ENCODE measurements at regions not wholly inside any gene's neighbourhood (a gene's known extent, or its start where the extent isn't known, plus 50 kb on each side); places are given as distances from the start of the nearest gene placed in this dataset.

DNA sequence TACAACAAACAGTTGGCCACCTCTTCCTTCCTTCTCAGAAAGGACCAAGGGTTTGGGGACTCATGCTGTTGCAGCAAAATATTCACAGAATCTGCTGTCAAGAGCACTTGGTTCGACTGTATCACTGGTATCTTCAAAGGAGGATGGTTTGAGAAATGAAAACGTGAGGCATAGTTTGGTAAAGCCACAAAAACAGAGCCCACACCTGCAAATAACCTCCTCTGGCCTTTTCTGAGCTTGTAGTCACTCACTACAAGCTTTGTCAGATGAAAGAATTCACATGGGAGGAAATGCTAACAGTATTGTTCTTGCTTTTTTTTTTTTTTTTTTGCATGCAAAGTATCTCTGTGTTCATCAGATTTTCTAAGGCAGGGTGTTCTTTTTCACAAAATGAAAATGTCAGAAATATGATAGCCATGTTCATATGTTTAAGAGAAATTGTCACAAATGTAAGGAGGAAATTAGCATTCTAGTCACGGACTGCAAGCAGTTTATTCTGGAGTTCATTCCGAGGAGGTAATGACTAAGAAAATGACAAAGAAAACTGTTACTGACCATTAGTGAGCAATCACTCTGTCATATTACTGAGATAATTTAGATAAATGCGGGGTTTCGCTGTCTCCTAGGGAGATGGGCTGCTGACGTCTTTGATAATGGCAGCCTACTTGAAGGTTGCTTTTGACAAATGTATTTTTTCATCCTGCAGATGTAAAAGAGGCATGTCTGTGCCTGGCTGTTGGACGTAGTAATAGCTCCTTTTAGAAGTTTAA is 117.8 kb upstream of the MYO3A start:
- TF ChIP-seq, protein P1, sequence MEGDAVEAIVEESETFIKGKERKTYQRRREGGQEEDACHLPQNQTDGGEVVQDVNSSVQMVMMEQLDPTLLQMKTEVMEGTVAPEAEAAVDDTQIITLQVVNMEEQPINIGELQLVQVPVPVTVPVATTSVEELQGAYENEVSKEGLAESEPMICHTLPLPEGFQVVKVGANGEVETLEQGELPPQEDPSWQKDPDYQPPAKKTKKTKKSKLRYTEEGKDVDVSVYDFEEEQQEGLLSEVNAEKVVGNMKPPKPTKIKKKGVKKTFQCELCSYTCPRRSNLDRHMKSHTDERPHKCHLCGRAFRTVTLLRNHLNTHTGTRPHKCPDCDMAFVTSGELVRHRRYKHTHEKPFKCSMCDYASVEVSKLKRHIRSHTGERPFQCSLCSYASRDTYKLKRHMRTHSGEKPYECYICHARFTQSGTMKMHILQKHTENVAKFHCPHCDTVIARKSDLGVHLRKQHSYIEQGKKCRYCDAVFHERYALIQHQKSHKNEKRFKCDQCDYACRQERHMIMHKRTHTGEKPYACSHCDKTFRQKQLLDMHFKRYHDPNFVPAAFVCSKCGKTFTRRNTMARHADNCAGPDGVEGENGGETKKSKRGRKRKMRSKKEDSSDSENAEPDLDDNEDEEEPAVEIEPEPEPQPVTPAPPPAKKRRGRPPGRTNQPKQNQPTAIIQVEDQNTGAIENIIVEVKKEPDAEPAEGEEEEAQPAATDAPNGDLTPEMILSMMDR (IDR thresholded peaks at IDR 0.05): no peak
- no peak for TF ChIP-seq ZFX (IDR thresholded peaks at IDR 0.05; ENCODE audit: borderline replicate concordance)
- H3K27ac ChIP-seq: no peak overlapping the region

DNA sequence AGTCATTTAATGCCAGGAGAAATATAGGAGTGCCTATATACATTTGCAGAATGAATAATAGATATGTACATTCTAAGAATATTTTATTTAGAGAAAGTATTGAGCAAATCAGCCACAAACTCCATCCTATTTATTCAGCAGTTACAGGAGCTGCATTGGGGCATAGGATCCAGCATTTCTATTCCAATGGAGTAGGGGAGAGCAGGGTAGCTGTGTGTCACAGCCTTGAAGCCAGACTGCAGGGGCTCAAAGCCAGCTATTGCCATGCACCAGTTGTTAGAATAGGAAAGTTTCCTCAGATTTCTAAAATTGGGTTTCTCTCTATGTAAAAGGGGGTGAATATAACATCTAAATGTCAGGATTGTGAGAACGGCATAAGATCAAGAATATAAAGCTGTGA is 116.8 kb upstream of the MYO3A start:
- TF ChIP-seq, protein P1 (IDR thresholded peaks at IDR 0.05): no peak
- no peak for TF ChIP-seq ZFX (IDR thresholded peaks at IDR 0.05; ENCODE audit: borderline replicate concordance)
- H3K27ac ChIP-seq: no peak overlapping the region

DNA sequence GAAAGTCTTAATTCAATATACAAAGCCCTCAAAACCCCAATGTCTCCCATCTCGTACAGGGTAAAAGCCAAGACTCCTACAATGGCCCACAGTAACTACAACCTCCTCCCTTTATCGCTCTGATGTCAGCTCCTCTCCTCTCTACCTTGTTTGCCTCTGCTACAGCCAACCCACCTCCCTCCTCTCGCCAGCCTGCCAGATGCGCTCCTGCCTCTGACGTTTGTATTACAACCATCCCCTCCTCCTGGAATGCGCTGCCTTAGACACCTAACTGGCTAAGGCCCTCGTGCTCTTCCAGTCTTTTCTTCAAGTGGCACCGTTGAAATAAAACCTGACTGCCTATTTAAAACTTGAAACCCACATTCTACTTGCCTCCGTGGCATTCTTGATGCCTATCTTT is 115.3 kb upstream of the MYO3A start:
- TF ChIP-seq, protein P1 (IDR thresholded peaks at IDR 0.05): no peak
- no peak for TF ChIP-seq ZFX (IDR thresholded peaks at IDR 0.05; ENCODE audit: borderline replicate concordance)
- H3K27ac ChIP-seq: no peak overlapping the region

DNA sequence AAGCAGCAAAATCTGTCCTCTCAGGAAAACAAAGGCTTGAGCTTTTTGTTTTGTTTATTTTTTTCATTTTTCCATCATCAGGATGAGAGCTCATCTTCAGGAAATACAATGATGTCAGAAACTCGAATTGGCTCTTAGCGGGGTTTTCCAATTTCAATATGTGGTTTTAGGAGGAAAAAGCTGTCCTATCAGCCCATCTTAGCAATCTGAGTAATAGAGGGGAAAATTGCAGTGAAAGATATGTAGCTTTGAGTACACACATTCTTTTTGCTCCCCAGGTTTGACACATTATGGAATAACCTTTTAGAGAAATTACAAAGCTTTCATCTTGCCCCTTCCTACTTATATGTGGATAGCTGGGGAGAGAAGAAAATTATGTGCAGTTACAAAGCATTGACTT is 113.6 kb upstream of the MYO3A start:
- H3K27ac ChIP-seq: no peak overlapping the region
- no peak for TF ChIP-seq ZFX (IDR thresholded peaks at IDR 0.05; ENCODE audit: borderline replicate concordance)

DNA sequence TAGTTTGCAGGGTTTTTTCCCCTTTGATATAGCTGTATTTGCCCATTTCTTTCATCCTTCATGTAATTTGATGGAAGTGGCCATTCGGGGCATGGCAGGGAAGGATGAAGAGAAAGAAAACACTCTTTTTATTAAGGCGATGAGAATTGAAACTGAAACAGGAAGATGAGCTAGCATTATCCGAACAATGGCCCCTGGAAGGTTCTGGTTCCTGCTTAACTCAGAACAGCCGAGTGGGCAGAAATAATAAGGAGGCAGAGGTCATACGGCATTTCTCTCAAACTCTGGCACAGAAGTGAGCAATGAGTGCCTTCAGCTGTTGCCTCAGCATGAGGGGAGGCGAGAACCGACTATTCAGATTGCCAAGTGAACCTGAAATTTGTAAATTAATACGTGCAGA is 113.2 kb upstream of the MYO3A start:
- TF ChIP-seq ZFX (IDR thresholded peaks at IDR 0.05; ENCODE audit: borderline replicate concordance): no peak
- TF ChIP-seq, protein P1 (IDR thresholded peaks at IDR 0.05): no peak
- no peak overlapping the region for H3K27ac ChIP-seq

DNA sequence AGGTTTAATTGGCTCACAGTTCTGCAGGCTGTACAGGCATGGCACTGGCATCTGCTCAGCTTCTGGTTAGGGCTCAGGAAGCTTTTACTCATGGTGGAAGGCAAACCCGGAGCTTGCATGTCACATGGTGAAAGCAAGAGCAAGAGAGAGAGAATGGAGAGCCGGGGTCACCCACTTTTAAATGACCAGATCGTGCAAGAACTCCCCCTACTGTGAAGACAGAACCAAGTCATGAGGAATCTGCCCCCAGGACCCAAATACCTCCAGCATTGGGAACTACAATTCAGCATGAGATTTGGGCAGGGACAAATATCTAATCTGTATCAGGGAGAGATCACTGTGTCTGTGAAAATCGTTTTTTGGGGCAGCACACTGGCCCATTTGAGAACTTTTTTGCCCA is 110.0 kb upstream of the MYO3A start:
- TF ChIP-seq ZFX (IDR thresholded peaks at IDR 0.05; ENCODE audit: borderline replicate concordance): no peak
- TF ChIP-seq, protein P1 (IDR thresholded peaks at IDR 0.05): no peak
- no peak overlapping the region for H3K27ac ChIP-seq

DNA sequence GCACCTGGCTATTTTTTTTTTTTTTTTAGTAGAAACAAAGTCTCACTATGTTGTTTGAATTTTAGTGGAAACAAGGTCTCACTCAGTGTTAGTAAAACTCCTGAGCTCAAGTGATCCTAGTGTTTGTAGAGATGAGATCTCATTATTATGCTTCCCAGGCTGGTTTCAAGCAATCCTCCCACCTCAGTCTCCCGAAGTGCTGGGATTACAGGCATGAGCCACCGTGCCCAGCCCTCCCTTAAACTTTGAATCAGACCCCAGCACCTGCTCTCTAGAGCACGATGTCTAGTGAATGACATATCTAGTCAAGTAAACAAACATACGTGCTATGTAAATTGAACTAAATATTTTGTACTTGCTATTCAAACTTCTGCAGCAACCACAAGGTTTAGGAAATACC is 105.6 kb upstream of the MYO3A start:
- TF ChIP-seq ZFX (IDR thresholded peaks at IDR 0.05; ENCODE audit: borderline replicate concordance): no peak
- TF ChIP-seq, protein P1 (IDR thresholded peaks at IDR 0.05): no peak
- H3K27ac ChIP-seq: no peak overlapping the region

DNA sequence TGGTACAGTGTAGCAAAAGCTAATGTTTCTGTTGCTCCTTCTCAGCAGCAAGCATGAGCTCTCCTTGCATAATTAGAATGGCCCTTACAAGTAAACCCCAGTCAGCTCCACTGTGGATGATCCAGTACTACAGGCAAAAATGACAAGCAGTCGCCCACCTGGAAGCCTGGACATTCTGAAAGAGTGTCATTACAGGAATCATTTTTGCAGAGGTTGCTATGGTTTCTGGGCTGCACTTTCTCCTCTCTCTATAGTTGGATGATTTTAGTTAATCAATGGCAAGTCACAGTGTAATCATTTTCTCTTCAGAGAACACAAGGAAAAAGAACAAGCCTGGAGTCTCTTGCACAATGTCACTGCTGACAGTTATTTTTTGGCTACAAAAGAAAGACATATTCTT is 102.9 kb upstream of the MYO3A start:
- no peak for TF ChIP-seq ZFX (IDR thresholded peaks at IDR 0.05; ENCODE audit: borderline replicate concordance)
- TF ChIP-seq, protein P1 (IDR thresholded peaks at IDR 0.05): no peak

More for the DNA sequence above, 102.9 kb upstream of the MYO3A start:
- no peak overlapping the region for H3K27ac ChIP-seq

All from 22Rv1 (cell line).